GM21529 (cell line): ENCODE measurements at regions not wholly inside any gene's neighbourhood (a gene's known extent, or its start where the extent isn't known, plus 50 kb on each side); places are given as distances from the start of the nearest gene placed in this dataset.
"Not testable (repeated sequence)": the region's sequence is repeated elsewhere in the genome, so short reads cannot be mapped to it uniquely, and the experiment has no call there.

Experiments used
- ATAC-seq: cut with Tn5 transposase; IDR thresholded peaks from one replicate; pipeline ENCODE4 v1.9.1; 2021; ENCODE audit not compliant: unreplicated experiment

DNA sequence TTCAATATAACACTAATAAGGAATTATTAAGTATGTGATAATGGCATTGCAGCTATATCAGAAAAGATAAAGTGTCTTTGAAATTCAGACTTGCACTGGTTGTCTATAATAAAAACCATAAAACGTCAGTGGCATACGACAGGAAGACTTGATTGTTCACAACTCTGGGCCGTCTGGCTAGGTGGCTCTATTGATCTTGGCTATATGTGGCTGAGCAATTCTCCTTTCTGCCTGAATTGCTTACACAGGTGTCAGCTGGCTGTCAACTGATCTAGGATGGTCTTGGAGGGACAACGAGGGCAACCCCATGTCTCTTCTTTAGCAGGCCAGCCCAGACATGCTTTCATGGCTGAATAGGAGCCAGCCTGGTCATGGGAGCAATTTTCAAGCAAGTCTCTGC, 359.1 kb downstream of the QKI start:
- no peak for ATAC-seq

DNA sequence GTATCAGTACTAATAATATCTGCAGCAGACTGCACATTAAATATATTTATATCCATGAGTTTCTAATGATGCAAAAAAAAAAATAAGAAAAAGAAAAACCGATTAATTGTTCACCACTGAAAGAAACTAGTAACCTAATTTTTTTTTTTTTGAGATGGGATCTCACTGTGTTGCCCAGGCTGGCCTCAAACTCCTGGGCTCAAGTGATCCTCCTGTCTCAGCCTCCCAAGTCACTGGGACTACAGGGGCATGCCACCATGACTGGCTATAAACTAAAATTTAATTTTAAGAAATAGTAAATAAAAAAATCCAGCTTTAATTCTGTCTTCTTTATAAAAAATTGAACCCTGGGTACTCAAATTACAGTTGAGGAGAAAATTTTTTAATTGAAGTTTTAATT, 358.2 kb downstream of the QKI start:
- ATAC-seq, result no peak

DNA sequence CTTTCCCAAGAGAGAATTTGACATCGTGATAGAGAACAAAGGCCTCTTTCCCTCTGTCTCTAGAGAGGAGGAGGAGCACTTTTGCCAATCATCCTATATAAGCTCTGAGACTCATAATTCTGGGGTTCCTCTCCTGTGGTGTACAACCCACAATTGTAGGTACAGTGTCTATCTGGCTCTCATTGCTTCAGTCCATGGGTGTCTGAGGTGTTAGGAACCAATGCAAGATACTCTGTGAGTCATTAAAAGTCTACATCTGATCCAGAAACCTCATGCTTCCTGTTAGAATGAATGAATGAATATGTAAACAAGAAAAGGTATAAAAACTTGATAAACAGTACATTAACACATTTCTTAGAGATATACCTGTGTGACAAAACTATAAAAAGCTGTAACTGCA, 356.7 kb downstream of the QKI start:
- no peak for ATAC-seq

- ATAC-seq, result no peak
These were observed 354.4 kb downstream of the QKI start for GRCh38 chr6:163768905-163769304.

DNA sequence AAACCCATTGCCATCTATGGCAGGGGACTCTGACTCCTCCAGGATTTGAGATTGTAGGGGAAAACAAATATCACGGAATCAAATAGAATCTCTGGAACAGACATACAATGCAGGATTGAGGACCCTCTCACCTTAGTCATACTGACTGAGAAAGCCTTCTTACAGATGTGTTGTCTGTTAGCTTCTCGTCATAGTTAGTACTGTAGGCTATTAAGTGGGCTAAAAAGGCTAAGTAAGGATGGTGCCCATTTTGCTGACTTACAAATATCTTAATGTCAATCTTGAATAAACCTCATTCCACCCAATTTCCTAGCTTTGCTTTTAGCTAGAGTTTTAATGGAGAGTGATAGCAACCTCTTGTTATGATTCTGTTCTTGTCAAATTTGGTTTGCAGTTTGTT, 352.4 kb downstream of the QKI start:
- no peak for ATAC-seq

- ATAC-seq, result no peak
These were observed 350.8 kb downstream of the QKI start for GRCh38 chr6:163765335-163765734.

GRCh38 chr6:163764565-163764964, 350.0 kb downstream of the QKI start:
- ATAC-seq, result no peak

DNA sequence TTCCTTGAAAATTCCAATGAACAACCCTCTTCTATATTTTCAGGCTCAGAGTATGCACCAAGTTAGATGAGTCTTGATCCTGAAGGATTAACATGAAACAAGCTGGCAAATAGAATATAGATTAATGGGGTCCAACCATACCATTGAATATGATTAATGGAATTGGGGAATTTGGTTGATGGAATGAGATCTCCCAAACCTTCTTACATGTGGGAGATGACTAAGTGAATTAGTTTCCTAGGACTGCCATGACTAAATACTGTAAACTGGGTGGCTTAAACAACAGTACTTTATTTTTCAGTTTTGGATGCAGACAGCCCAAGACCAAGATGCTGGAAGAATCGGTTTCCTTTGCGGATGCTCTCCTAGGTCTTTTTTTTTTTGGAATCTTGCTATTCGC, 347.0 kb downstream of the QKI start:
- no peak for ATAC-seq

GRCh38 chr6:163760860-163761259, 346.3 kb downstream of the QKI start:
- ATAC-seq, result no peak

GRCh38 chr6:163759542-163759941, 345.0 kb downstream of the QKI start:
- no peak for ATAC-seq

DNA sequence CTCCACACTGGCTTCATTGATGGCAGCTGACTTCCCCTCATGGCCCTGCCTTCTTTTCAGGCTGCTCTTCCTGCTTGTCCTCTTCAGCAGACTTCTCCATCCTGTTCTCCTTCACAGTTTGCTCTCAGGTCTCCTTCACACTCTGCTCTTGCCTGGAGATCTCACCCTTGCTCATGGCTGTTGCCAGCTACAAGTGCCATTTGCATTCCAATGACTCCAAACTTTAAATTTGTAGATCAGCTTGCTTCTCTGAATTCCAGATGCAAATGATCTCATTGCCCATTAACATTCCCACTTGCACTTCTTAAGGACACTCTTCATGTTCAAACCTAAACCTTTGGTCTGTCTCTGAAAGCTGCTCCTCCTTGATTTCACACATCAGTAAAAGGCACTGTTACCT, 343.0 kb downstream of the QKI start:
- no peak for ATAC-seq

DNA sequence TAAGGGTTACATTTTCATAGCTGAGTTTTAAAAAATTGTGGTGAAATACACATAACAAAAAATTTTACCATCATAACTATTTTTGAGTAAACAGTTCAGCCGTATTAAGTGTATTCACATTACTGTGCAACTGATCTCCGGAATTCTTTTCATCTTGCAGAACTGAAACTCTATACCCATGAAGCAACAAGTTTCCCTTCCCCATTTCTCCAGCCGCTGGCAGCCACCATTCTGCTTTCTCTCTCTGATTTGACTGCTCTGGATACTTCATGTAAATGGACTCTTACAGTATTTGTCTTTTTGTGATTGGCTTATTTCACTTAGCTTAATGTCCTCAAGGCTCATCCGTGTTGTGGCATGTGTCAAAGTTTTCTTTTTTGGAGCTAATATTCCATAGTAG, 341.6 kb downstream of the QKI start:
- ATAC-seq, result peak; percentile 100

DNA sequence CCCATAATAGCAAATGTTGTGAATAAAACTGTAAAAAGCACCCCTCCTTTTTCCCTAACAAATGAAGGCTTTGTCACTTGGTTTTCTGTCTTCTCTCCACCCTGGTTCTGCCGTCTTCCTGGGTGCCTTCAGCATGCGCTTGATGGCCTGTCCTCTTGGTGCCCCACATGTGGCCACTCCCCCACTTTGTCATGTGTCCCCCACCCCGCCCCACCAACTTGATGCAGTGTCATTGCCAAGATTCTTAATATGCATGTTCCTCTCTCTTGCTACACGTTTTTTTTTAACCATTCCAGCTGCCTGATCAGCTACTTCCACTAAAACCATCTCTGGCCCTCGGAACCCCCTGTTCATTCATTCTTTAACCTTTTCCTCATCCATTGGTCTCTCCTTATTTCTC, 340.3 kb downstream of the QKI start:
- no peak for ATAC-seq

DNA sequence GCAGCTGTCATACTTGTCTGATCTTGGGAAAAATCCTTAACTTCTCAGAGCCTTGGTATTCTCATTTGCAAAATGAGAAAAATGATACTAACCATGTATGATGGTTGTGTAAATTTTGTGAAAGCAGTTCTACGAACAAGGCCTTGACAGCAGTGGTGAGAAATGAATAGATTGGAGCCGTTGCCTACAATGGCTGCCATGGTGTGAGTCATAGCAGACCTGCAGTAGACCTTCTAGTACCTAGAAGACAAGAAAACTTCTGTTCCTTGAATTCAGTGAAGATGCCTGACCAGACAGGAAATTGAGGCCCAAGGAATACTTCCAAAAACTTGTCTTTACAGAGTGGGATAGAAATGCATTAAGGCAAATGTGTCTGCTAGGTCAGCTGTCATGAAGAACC, 338.9 kb downstream of the QKI start:
- ATAC-seq, result no peak

- ATAC-seq, result no peak
These were observed 337.9 kb downstream of the QKI start for GRCh38 chr6:163752446-163752845.

- no peak for ATAC-seq
These were observed 336.6 kb downstream of the QKI start for GRCh38 chr6:163751032-163751525.

GRCh38 chr6:163750431-163751031, 336.0 kb downstream of the QKI start:
- ATAC-seq, result no peak

- no peak for ATAC-seq
These were observed 334.4 kb downstream of the QKI start for GRCh38 chr6:163748886-163749285.

- ATAC-seq, result no peak
These were observed 333.5 kb downstream of the QKI start for GRCh38 chr6:163748036-163748435.

DNA sequence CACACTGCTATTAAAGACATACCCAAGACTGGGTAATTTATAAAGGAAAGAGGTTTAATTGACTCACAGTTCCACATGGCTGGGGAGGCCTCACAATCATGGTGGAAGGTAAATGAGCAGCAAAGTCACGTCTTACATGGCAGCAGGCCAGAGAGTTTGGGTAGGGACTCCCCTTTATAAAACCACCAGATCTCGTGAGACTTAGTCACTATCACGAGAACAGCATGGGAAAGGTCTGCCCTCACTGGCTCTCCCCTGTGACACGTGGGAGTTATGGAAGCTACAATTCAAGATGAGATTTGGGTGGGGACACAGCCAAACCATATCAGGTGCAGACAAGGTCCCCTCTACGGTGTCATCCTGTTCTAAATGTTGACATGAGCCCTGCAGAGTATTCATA, 332.5 kb downstream of the QKI start:
- ATAC-seq, result not testable (repeated sequence)

- ATAC-seq, result no peak
These were observed 331.2 kb downstream of the QKI start for GRCh38 chr6:163745536-163746400.

DNA sequence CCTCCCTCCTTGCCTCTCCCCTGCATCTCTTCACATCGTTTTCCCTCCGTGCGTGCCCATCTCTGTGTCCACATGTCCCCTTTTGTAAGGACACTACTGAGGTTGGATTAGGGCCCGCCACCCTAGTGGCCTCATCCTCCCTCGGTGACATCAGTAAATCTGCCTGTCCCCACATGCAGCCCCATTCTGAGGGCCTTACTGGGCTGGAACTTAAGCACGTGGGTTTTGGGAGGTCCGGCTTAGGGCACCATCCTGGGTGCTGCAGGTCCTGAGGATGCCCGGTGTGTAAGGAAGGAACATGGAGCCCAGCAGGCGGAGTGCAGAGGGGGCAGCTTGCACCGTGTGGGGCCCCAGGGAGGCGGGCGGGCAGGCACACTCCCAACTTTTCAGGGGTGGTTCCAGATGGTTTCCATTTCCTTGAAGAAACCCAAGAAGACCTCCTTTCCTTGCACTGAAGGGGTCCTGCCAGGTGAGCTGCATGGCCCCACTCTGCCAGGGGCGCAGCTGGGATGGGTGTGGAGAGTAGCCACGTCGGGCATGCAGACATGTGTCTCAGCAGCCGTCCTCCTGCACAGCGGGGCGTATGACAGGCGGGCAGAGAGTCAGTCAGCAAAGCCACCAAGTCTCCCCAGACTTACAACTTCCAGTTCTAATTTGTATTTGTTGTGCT, 329.9 kb downstream of the QKI start:
- ATAC-seq, result no peak
